Caki2 (cell line): ENCODE measurements at regions not wholly inside any gene's neighbourhood (a gene's known extent, or its start where the extent isn't known, plus 50 kb on each side); places are given as distances from the start of the nearest gene placed in this dataset.
A peak's percentile ranks its signal among the peaks of the same experiment; 100 is the strongest.
"Not testable (repeated sequence)": the region's sequence is repeated elsewhere in the genome, so short reads cannot be mapped to it uniquely, and the experiment has no call there.

Experiments used
- DNase-seq: peaks from one replicate; pipeline ENCODE4 v3.0.0-alpha.2; 2015; ENCODE audit warnings: low read depth
- in situ Hi-C: cut with HindIII; loops from 2 replicates; pipeline ENCODE4 v1.10.0; 2016; ENCODE audit warnings: low sequenced_read_pairs, low pct_unique_long_range_greater_than_20kb, mixed read lengths

GRCh38 chr5:82749461-82749820, 327.8 kb downstream of the TMEM167A start:
- in situ Hi-C loops: no loop called here
- no peak for DNase-seq

GRCh38 chr5:82748688-82749460, 328.3 kb downstream of the TMEM167A start:
- DNase-seq: no peak
- in situ Hi-C loops: no loop called here

- no peak for DNase-seq
- in situ Hi-C loops: no loop called here
Observed at GRCh38 chr5:82747986-82748385, 329.2 kb downstream of the TMEM167A start.

- in situ Hi-C loops: no loop called here
- no peak for DNase-seq
Observed at GRCh38 chr5:82745016-82745415, 332.2 kb downstream of the TMEM167A start.

GRCh38 chr5:82738681-82739269, 338.4 kb downstream of the TMEM167A start:
- no peak for DNase-seq
- in situ Hi-C loops: no loop called here

DNA sequence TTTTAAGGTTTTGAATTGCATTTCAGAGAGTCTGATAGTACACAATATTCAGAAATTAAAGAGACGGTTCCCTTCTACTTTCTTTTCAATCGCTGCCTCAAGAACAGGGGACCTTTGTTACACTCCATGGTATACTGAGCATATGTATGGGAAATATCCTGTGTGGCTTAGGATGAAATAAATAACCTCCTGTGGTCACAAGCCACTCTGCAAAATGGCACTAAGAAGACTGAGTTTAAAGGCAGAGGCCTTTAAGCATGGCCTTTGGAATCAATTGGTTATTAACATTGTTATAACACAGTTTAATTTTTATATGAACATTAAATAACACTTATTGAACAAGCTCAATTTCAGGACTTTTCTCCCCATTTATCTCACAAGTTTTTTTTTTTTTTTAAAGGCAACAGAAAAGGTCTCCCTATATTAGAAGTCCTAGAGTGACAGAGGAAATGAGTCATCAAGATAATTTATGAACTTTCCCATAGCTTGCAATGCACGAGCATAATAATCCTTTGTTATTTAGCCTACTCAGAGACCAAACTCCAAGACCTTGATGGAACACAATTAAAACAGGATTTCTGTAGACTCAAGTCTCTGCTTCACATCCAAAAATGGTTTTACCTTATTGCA, 341.9 kb downstream of the TMEM167A start:
- in situ Hi-C loops: no loop called here

GRCh38 chr5:82734347-82734746, 342.8 kb downstream of the TMEM167A start:
- DNase-seq: no peak
- in situ Hi-C loops: no loop called here

More for the DNA sequence above, 341.9 kb downstream of the TMEM167A start:
- peak; percentile 17 for DNase-seq

DNA sequence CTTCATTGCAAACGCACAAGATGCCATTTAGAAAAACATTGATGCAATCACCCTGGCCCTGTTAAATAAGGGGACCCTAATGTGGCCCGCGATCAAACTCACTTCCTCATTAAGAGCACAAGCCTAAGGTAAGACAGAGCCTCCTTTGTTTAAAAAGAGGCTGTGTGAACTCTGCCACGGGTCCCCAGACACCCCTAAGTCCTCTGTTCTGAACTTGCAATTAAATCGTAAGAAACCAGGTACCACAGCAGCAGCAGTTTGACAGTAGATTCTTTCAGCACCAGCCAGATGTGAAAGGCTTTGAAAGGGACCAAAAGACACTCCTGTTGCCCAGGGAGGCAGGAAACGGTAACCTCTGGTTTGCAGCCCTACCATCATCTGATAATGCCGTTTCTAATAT, 346.3 kb downstream of the TMEM167A start:
- DNase-seq: no peak
- in situ Hi-C loops: no loop called here

GRCh38 chr5:82728926-82729702, 348.1 kb downstream of the TMEM167A start:
- in situ Hi-C loops: no loop called here
- no peak for DNase-seq

DNA sequence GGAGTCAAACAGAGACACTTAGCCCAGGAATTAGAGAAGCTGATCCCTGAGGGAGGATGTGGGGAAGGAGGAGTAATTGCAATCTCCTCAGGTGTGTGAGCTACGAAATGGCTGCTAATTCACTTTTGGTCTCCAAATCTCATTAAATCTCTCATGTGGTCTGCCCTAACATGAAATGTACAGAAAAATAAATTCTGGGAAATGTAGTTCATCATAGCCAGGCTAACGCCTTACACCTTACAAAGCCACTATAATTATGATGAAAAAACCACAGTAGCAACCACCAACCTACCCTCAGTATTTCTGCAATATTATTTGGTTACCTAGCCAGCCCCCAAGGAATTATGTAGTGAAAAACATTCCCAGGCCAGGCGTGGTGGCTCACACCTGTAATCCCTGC, 354.0 kb downstream of the TMEM167A start:
- no peak for DNase-seq
- in situ Hi-C loops: no loop called here

GRCh38 chr5:82721087-82721410, 356.1 kb downstream of the TMEM167A start:
- in situ Hi-C loops: no loop called here
- DNase-seq: no peak

GRCh38 chr5:82720213-82721086, 356.7 kb downstream of the TMEM167A start:
- in situ Hi-C loops: no loop called here
- DNase-seq: no peak

GRCh38 chr5:82719368-82719767, 357.8 kb downstream of the TMEM167A start:
- no peak for DNase-seq
- in situ Hi-C loops: no loop called here

DNA sequence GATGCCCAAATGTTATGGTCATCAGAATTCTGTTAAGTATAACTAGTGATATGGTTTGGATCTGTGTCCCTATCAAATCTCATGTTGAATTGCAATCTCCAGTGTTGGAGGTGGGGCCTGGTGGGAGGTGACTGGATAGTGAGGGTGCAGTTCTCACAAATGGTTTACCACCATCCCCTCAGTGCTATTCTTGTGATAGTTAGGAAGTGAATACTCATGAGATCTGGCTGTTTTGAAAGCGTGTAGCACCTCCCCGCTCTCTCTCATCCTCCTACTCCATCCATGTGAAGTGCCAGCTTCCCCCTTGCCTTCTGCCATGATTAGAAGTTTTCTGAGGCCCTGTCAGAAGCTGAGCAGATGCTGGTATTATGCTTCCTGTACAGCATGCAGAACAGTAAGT, 359.5 kb downstream of the TMEM167A start:
- in situ Hi-C loops: no loop called here

GRCh38 chr5:82714732-82715131, 362.5 kb downstream of the TMEM167A start:
- DNase-seq, in situ Hi-C loops: not testable (repeated sequence)

More for the DNA sequence above, 359.5 kb downstream of the TMEM167A start:
- no peak for DNase-seq

- in situ Hi-C loops: no loop called here
Observed at GRCh38 chr5:82713811-82714210, 363.4 kb downstream of the TMEM167A start.

DNA sequence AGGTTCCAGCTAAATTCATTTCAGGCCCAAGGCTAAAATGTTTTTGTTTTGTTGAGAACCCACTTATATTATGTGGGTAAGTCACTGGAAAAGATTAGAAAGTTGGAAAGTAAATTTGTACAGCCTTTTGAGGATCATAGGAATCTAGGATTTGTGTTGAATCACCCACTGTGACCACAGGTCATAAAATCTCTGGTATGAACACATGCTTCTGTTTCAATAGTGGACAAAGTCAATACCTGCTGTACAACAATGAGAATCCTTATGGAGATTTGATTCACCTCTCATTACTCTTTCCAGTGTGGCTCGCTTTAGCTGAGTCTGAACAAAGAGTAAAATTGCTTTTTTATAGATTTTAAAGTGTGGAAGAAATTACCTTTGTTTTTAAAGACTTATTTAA, 369.5 kb downstream of the TMEM167A start:
- DNase-seq: no peak
- in situ Hi-C loops: no loop called here

More at GRCh38 chr5:82713811-82714210, 363.4 kb downstream of the TMEM167A start:
- no peak for DNase-seq

GRCh38 chr5:82704381-82704780, 372.8 kb downstream of the TMEM167A start:
- in situ Hi-C loops: no loop called here
- no peak for DNase-seq
